ENCODE measurements at regions not wholly inside any gene's neighbourhood (a gene's known extent, or its start where the extent isn't known, plus 50 kb on each side); places are given as distances from the start of the nearest gene placed in this dataset.
"Not testable (repeated sequence)": the region's sequence is repeated elsewhere in the genome, so short reads cannot be mapped to it uniquely, and the experiment has no call there.

DNA sequence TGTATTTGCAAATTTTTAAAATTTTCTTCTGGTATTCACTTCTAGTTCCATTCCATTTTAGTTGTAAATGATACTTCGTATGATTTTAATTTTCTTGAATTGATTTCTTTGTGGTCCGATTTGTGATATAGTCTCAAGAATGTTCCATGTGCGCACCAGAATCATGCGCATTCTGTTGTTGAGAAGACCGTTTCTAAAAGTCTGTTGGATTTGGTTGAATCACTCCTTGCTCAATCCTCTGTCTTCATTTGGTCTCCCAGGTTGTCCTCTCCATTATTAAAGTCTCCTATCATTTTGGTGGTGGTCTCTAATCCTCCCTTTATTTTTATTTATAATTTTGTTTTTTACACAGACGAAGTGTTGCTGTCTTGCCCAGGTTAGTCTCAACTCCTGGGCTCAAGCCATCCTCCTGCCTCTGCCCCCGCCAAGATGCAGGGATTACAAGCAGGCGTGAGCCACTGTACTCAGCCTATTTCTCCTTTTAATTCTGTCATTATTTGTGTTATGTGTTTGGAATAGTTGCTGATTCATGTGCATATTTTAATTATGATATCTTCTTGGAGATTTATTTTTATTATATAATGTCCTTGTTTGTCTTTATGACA lies 1490.8 kb downstream of the FOXD4L5 start:
- intact Hi-C loops (cut with DNase I); H3K4me1 ChIP-seq; H3K36me3 ChIP-seq; H3K9me3 ChIP-seq; H3K27me3 ChIP-seq; H3K4me3 ChIP-seq (replicated peaks in 1 of 3); DNase-seq; H3K27ac ChIP-seq: not testable (repeated sequence)
- WGBS, 2 donors = 62 to 64% methylated on average over 8 of the region's 8 CpGs

DNA sequence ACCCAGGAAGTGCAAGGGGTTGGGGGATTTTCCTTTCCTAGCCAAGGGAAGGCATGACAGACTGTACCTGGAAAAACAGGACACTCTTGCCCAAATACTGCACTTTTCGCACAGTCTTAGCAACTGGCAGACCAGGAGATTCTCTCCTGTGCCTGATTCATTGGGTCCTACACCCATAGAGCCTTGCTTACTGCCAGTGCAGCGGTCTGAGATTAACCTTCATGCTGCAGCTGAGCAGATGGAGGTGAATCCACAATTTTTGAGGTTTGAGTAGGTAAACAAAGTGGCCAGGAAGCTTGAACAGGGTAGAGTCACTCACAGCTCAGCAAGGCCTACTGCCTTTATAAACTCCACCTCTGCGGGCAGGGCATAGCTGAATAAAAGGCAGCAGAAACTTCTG lies 1497.6 kb downstream of the FOXD4L5 start:
- H3K27ac ChIP-seq; H3K4me1 ChIP-seq; DNase-seq; intact Hi-C loops (cut with DNase I); H3K27me3 ChIP-seq; H3K36me3 ChIP-seq; H3K4me3 ChIP-seq (replicated peaks in 1 of 3); H3K9me3 ChIP-seq: not testable (repeated sequence)
- 37 to 41% methylated on average over 3 of the region's 3 CpGs for WGBS, 2 donors

DNA sequence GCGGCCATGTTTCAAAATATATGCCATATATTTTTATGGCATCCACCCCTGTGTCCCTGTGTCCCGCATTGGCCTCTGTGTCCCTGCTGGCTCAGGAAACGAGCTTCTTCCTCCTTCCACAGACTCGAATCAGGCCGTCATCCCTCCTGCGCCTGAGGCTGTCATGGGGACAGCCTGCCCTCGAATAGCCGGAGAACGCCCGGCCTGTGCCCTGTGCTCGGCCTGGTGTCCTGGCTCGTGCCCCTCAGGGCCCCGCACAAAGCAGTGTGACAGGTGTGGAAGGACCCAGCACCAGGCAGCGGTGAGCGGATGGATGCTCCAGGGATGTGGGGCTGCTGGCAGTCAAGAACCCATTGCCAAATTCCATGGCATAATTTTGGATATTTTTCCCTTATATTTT lies 1500.0 kb downstream of the FOXD4L5 start:
- H3K4me3 ChIP-seq (replicated peaks in 1 of 3); H3K36me3 ChIP-seq; DNase-seq; intact Hi-C loops (cut with DNase I); H3K4me1 ChIP-seq; H3K27ac ChIP-seq; H3K27me3 ChIP-seq; H3K9me3 ChIP-seq: not testable (repeated sequence)
- WGBS, 2 donors = 77 to 79% methylated on average over 13 to 15 of the region's 15 CpGs

DNA sequence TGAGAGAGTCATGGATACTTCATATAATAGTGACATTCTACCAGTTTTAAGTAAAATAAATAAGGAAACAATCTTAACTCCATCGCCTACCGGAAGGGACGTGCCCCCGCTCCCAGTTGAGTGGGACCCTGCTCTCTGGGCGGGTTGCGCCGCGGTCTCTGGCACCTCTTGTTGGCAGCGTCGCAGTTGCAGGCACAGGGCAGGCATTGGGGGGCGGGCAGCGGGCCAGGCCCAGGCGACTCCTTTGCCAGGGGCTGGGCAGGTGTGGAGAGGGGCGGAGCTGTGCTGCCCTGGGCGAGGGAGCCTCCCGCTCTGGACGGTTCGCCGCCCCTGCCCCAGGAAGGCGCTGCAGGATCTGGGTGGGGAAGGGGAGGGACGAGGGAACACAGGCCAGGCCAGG lies 1500.6 kb downstream of the FOXD4L5 start:
- H3K4me3 ChIP-seq (replicated peaks in 1 of 3); H3K36me3 ChIP-seq; H3K4me1 ChIP-seq; H3K27me3 ChIP-seq; H3K27ac ChIP-seq; intact Hi-C loops (cut with DNase I); H3K9me3 ChIP-seq: not testable (repeated sequence)
- peak in 1 of 2 donors; percentile 19 for DNase-seq
- 60 to 62% methylated on average over 11 to 14 of the region's 21 CpGs for whole genome bisulfite sequencing, 2 donors

DNA sequence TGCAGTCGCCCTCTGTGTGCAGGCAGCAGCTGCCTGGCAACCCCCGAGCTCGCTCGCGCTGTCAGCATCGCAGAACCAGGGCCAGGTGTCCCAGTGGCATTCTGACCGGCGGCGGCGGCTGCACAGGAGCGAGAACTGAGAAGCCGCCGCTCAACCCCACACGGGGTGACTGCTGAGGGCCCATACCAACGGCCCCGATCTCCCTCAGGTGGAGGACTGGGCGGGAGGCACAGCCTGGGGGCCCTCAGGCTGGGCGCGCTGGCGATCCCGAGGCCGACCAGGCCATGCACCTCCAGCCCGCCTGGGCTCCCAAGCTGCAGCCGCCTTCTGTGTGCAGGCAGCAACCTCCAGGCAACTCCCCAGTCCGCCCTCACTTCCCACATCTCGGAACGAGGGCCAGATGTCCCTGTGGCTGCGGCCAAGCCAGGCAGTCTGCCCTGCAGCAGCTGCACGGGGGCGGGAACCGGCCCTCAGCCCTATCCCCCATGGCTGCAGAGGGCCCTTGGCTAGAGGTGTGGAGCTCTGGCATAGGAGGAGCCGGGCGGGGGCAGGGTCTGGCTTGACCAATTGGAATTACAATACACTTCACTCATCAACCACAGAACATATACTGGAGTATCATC lies 1503.1 kb downstream of the FOXD4L5 start:
- 31% methylated on average over 3 of the region's 33 CpGs; no CpG with 5 or more reads in 1 of the 2 donors for WGBS, 2 donors
- H3K4me1 ChIP-seq; H3K9me3 ChIP-seq; H3K4me3 ChIP-seq (replicated peaks in 1 of 3); intact Hi-C loops (cut with DNase I); H3K36me3 ChIP-seq; H3K27ac ChIP-seq; H3K27me3 ChIP-seq; DNase-seq: not testable (repeated sequence)

DNA sequence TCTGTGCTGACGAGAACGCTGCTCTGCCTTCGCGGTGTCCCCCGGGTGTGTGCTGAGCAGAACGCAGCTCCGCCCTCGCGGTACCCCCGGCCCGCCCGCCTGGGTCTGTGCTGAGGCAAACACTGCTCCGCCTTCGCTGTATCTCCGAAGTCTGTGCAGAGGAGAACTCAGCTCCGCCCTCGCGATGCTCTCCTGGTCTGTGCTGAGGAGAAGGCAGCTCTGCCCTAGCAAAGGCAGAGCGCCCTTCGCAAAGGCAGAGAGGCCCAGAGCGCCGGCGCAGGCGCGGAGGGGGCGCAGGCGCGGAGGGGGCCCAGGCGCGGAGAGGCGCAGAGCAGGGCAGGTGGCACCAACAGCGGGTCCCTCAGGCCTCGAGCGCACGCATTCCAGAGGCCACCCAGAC lies 1503.6 kb downstream of the FOXD4L5 start:
- H3K4me3 ChIP-seq (replicated peaks in 1 of 3); H3K36me3 ChIP-seq; H3K4me1 ChIP-seq; intact Hi-C loops (cut with DNase I); H3K9me3 ChIP-seq; H3K27ac ChIP-seq; H3K27me3 ChIP-seq: not testable (repeated sequence)
- 28 to 41% methylated on average over 17 to 26 of the region's 35 CpGs for WGBS, 2 donors
- DNase-seq = peak in 1 of 2 donors; percentile 9

DNA sequence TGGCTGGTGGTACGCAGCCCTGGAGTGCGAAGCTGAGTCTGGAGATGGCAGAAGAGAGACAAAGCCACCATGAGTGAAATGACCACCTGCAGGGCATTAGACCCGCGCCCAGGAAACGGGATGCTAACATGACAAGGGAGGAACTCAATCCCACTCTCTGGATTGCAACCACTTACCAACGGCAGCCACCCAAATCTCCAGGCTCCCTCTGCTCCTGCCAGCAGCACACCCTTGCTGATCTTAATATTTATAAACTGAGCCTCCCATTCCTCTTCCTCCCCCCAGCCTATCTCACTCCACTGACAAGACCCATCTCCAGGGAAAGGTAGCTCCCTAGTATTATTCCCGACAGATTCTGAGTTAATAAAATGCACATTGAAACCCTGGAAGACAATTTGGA lies 1508.8 kb downstream of the FOXD4L5 start:
- 76 to 78% methylated on average over 6 of the region's 7 CpGs for WGBS, 2 donors
- H3K9me3 ChIP-seq; intact Hi-C loops (cut with DNase I); DNase-seq; H3K4me1 ChIP-seq; H3K36me3 ChIP-seq; H3K27me3 ChIP-seq; H3K27ac ChIP-seq; H3K4me3 ChIP-seq (replicated peaks in 1 of 3): not testable (repeated sequence)

DNA sequence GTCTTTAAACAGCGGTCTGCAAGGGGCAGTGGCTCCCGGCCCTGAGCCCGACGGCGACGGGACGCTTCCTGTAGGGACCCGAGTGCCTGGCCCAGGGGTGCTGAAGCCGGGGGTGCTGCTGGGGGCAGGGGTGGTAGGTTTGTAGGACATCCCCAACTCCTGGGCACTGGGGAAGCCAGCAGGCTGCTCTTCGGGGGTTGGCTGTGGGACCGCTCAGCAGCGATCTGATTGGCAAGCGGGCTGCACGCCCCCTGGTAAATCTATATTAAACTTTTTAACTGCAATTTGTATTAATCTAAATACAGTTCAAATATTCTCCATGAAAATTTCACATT lies 1510.0 kb downstream of the FOXD4L5 start:
- WGBS, 2 donors = 76 to 90% methylated on average over 7 to 13 of the region's 14 CpGs
- H3K4me3 ChIP-seq (replicated peaks in 1 of 3); H3K27ac ChIP-seq; H3K4me1 ChIP-seq; H3K27me3 ChIP-seq; intact Hi-C loops (cut with DNase I); DNase-seq; H3K9me3 ChIP-seq; H3K36me3 ChIP-seq: not testable (repeated sequence)

DNA sequence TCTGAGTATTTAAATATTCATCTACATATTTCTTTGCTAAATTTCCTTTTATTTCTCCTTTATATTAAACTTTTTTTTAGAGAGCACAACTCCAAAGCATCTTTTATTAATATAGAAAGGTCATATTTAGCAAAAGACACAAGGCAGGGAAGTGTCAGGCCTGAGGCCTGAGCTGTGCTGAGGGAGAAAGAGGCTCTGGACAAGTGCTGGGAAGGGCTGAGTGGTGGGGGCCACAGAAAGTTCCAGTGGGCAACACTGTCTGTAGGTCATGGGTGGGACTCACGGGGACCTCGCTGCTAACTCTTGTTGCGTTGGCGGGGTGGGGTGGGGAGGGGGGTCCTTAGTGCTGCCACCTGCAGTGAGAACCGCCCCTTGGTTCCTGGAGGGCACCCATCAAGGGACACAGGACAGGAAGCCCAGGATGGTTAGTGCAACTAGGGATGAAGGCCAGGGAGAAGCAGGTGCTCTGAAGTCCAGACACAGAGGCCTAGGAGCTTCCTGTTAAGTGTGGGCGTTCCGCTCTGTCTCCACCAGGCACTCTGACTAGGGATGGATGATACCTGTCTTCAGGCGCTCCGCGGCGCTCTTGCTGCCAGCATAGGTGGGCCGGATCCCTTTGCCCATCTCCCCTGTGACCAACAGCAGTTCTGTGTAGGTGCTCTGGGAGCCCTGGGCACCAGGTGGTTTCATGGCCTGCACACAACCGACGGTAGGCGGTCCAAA lies 1510.5 kb downstream of the FOXD4L5 start:
- intact Hi-C loops (cut with DNase I); H3K36me3 ChIP-seq; DNase-seq; H3K27me3 ChIP-seq; H3K4me1 ChIP-seq; H3K4me3 ChIP-seq (replicated peaks in 1 of 3); H3K9me3 ChIP-seq; H3K27ac ChIP-seq: not testable (repeated sequence)
- WGBS, 2 donors = 75 to 95% methylated on average over 1 to 8 of the region's 15 CpGs

DNA sequence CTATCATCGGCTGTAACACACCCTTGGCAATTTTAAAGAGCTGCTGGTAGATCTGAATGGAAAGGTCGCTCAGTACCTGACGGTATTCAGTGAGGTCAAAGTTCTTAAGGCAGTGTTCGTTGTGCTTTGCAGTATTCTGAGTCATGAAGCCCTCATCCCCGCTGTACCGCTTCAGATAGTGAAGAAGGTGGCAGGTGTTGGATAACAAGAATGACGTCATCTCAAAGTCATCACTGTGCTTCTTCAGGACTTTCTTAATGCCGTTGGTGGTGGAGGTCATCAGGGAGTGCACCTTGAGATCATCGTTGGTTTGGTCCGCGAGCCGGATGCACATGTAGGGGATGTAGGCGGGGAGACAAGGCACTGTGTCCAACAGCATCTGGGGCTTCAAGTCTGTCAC lies 1522.8 kb downstream of the FOXD4L5 start:
- 80 to 92% methylated on average over 8 to 13 of the region's 13 CpGs for WGBS, 2 donors

DNA sequence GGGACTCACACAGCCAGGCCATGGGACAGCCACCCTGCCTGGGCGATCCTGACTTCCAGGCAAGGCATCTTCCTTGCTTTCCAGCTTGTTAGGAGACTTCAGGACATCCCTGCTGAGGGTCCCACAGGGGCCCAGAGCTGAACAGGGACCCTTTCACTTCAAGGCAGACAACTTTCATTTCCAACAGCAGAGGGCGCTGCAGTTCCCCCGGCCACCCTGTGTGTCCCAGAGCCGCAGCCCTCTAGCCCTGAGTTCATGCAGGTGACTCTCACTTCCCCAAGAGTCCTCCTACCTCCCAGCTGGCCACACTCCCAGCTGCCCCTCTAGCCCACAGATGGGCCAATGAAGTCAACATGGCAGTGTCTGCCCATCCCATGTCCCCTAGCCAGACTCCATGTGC lies 1556.0 kb downstream of the FOXD4L5 start:
- DNase-seq; H3K4me3 ChIP-seq (replicated peaks in 1 of 3); H3K36me3 ChIP-seq; H3K9me3 ChIP-seq; intact Hi-C loops (cut with DNase I); H3K27ac ChIP-seq; H3K4me1 ChIP-seq; H3K27me3 ChIP-seq: not testable (repeated sequence)
- 47 to 61% methylated on average over 3 to 4 of the region's 4 CpGs for WGBS, 2 donors

More for the DNA sequence above, 1522.8 kb downstream of the FOXD4L5 start:
- H3K36me3 ChIP-seq; H3K9me3 ChIP-seq; H3K4me3 ChIP-seq (replicated peaks in 1 of 3); H3K27me3 ChIP-seq; H3K4me1 ChIP-seq; H3K27ac ChIP-seq; intact Hi-C loops (cut with DNase I); DNase-seq: not testable (repeated sequence)

Data from thyroid gland (tissue), 4 donors.